CD4-positive, alpha-beta T cell treated with Interleukin-4 for 4 hours (primary cell): ENCODE measurements at regions not wholly inside any gene's neighbourhood (a gene's known extent, or its start where the extent isn't known, plus 50 kb on each side); places are given as distances from the start of the nearest gene placed in this dataset.
"Not testable (repeated sequence)": the region's sequence is repeated elsewhere in the genome, so short reads cannot be mapped to it uniquely, and the experiment has no call there.

ENCODE experiments used
- DNase-seq: peaks from one replicate; pipeline ENCODE4 v3.0.0-alpha.2; 2020

DNA sequence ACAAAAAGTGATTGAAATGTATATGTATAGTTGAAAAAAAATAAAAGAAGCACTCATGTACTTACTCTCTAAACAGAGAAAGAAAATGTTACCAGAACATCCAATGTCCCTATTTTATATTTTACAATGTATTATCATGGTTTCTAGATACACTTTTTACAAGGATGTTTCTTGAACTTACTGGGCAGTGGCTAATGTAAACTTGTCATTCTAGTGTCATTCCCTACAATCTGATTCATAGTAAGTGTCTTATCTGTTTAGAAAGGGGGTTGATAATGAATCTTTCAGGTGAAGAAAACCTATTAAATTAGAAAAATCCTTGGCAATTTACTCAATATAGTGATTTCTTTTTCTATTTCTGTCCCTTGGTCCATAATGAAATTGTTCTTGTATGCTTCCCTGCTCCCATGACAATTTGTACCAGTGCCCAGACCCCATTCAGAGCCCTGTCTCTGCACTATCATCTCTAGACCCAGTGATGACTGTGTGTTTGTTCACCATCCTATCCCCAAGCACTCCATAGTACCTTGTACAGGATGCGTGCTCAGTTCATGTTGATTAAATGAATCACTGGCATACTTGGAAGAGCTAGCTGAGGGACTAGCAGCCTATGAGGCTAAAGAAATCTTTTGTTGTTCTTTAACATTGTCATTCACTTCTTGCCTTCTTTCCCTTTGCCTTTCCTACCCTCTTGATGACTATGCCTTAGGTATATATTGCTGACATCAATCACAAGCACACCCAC is 101.2 kb downstream of the HMHB1 start:
- DNase-seq, result no peak

DNA sequence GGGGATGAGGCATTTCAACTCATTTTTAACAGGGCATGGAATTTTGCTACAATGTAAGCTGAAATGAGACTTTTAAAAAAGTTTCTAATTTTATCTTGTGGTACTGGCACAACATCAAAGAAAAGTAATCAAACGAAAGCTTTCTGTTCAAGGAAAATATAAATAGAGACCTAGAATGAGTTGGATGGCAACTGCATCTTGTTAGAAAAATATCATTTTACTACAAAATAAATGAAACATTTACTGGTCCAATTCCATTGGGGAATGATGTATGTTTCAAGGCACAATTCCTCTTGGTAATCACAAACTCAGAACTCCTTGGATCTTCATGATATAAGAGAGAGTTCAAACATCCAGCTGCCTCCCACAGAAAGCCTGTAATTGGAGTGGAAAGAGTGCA is 102.8 kb downstream of the HMHB1 start:
- DNase-seq, result no peak

DNA sequence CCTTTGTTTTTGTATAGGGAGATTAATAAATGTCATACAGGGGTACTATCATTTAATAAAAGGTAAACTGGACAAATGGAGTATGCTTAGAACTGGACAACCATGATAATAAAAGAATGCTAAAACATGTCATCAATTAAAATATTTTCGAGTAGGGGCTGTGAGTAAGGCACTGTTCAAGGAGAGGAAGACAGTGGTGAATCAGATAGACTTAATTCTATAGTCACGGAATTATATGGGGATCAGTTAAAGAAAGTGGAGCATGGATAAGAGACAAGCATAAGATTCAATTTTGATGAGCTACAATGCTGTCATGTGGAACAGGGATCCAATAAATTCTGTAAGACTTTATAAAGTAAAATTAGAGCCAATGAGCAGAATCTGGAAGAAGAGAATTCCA is 104.5 kb downstream of the HMHB1 start:
- DNase-seq, result no peak

DNA sequence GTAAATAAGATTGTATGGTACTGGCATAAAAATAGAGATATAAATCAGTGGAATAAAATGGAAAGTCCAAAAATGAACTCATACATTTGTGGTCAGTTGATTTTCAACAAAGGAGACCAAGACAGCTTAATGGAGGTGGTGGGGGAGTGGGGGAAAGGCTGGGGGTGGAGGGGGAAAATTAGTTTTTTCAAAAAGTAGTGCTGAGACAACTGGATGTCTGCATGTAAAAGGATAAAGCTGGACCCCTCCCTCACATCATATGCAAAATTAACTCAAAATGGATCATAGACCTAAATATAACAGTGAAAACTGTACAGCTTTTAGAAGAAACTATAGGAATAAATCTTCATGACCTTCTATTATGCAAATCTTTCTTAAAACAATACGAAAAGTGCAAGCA is 107.0 kb downstream of the HMHB1 start:
- DNase-seq, result no peak

DNA sequence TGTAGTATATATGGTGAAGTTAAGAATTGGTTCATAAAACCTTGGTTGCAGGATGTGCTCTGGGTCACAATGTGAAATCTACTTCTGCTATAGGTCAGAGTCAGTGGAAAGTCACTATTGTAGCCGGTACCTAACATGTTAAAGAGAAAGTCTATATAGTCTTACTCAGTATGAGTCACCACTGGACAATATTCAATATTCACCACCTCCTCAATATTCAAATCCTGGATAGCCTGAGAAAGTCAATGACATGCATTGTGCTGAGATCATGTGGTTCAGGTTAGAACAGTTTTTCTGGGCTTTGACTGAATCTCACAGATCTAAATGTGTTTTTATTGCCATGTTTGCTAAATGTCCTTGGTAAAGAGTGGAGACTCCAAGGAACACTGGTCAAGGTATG is 108.8 kb downstream of the HMHB1 start:
- no peak for DNase-seq

DNA sequence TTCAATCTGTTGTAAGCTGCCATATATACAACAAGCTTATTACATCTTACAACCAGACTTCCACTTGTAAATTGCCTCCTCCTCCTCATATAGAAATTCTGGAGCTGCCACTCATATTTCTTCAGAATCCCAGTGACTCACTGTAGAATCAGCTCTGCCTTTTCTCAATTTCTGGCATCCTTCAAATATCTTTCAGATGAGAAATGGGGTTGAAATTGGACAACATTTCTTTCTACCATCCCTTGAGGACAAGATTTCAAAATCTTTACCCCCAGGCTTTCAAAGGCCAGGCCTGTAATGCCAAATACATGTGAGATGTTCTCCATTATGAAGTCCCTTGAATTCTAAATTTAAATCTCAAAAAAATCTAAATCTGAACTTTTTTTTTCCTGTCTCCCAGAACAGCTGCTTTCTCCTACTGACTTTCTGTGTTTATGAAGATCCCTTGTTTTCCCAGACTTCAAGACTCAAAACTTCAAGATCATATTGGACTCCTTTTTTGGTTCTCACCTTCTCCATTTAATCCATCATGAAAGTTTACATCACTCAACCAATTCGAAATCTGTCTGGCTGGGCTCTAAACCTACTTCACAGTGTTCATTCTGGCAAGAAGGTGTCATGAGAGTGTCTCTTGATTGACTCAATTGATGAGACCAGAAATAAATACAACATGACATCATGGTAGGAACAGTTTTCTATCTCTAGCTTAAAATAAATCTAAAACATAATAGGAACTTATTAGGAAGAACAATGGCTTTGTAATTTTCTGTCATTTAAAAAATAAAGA is 109.8 kb downstream of the HMHB1 start:
- no peak for DNase-seq

DNA sequence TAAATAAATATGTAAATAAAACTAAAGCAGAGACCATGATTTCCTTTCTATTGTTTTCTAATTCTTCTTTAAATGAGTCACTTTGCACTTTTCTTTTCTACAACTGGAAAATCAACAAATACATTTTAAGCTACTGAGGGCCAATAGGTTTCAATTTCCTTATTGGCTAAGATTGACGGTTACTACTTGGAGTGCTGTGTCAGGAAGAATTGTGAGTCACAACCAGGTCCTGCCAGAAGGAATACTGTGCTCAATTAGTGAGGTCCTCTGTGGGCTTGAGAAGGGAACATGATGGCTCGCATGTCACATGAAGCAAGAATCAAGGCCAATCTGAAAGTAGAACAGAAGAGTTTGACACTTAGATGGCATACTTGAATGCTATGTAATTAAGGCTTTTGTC is 110.8 kb downstream of the HMHB1 start:
- DNase-seq, result no peak

DNA sequence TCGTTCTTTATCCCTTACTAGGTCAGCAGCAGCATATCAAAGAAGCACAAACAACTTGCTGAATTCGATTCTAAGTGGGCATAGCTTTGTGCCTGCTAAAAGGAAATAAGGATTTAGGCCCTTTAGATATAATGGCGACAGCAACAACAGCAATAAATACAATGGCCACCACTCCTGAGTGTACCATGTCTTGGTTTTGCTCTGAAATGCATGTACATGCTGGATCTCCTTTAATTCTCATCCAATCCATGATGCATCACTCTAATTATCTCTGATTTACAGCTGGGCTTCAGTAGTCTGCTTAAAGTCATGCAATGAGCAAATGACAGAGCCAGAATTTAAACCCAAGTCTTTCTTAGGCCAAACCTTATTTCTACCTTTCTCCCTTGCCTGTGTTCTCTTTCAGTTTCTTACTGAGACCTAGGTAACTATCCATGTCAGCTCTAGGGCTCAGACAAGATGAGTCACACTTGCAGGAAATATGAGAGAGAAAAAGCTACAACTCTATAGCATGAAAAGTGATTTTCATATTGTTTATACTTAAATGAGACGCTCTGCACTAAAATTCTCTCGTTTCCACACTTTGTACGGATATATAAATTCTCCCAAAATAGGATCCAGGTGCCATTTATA is 111.8 kb downstream of the HMHB1 start:
- no peak for DNase-seq

DNA sequence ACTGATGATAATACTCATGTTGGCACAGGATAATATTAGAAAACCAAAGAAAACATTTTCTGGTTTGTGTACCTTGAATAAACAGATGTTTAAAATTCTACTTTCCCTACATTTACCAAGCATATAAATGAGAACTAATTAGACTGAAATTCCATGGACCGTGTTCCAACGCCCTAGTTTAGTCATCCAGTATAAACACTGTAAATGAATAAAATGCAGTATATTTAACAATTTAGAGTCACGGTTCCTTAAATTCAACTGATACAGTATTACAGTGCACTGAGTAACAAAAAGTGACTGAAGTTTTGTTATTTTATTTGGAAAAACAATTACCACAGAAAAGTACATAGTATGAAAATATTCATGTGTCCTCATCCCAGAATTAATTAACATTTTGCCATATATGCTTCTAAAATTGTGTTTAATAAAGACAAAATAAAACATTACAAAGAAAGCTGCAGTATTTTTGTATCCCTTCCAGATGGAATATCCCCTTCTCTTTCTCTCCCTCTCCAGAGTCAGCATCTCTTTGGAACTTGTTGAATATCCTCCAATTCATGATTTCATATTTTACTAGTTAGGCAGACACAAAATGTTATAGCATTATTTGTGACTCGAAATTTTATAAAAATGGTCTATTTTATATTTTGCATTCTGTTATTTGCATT is 112.5 kb downstream of the HMHB1 start:
- no peak for DNase-seq

DNA sequence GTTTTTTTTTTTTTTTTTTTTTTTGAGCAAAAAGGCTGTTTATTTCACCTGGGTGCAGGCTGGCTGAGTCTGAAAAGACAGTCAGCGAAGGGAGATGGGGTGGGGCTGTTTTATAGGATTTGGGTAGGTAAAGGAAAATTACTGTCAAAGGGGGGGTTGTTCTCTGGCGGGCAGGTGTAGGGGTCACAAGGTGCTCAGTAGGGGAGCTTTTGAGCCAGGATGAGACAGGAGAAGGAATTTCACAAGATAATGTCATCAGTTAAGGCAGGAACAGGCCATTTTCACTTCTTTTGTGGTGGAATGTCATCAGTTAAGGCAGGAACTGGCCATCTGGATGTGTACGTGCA is 113.0 kb downstream of the HMHB1 start:
- DNase-seq, result not testable (repeated sequence)

DNA sequence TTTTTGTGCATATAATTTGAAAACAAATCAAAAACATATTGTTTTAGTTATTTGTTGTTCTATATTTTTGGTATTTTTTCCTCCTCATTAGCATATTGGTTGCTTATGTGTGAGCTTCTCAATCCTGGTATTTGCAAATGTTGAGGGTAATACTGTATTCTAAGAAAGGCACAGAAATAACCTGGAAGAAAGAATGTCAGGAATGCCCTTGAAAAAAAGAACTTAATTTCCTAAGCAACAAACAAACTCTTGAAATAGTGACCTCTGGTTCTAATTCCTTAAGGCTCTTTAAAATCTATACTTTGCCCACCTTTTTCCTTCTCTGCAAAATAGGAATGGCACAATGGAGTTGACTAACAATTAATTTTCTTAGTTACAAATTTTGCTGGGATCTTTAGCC is 117.5 kb downstream of the HMHB1 start:
- DNase-seq, result no peak

DNA sequence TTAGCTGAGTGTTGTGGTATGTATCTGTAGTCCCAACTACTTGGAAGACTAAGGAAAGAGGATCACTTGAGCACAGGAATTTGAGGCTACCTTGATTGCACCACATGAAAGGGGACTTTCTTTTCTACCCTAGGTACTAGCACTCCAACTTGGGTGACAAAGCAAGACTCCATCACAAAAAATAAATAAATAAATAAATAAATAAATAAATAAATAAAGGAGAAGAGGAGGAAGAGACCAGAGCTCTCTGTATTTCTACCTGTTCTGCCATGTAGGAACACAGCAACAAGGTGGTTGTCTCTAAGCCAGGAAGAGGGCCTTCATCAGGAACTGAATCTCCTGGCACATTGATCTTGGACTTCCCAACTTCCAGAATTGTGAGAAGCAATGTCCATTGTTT is 118.6 kb downstream of the HMHB1 start:
- no peak for DNase-seq

DNA sequence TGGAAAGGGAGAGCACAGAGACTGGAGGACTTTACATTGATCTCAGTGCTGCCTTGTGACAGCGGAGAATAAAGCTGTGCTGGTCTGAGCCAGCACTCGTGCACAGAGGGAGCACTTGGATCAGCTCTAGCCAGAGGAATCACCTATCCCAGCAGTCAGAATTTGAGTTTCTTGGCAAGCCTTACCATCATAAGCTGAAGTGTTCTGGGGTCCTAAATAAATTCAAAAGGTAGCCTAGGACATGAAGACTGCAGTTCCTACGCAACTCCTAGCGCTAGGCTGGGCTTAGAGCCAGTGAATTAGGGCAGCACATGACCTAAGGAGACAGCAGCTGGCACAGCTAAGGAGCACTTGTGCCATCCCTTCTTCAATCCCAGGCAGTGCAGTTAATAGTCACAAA is 119.5 kb downstream of the HMHB1 start:
- DNase-seq, result no peak

DNA sequence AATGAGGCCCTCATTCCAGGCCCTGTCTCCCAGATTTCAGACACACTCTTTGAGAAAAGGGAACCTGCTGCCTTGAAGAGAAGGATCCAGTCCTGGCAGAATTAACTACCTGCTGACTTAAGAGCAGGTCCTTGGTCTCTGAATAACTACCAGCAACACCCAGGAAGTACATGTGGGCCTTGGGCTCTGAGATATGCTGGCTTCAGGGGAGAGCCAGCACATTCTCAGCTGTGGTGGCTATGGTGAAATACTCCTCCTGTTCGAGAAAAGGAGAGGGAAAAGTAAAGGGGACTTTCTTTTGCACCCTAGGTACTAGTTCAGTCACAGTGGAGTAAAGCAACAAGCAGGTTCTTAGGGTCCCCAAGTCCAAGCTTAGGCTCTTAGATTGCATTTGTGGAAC is 120.0 kb downstream of the HMHB1 start:
- no peak for DNase-seq

DNA sequence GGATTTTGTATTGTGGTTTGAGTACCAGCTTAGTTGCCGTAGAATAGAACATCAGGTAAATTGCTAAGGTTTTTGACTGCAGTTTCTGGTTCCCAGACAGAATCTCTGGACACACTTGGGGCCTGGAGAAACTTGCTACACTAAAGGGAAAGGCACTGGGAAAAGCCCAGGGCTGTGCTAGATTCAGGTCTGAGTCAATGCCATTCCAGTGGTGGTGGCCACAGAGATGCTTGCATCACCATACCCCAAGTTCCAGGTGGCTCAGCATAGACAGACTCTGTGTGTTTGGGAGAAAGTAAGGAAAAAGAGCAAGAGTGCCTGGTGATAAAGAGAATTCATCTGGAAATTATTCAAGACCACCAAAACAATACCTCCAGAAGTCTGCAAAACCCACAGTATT is 120.6 kb downstream of the HMHB1 start:
- no peak for DNase-seq

DNA sequence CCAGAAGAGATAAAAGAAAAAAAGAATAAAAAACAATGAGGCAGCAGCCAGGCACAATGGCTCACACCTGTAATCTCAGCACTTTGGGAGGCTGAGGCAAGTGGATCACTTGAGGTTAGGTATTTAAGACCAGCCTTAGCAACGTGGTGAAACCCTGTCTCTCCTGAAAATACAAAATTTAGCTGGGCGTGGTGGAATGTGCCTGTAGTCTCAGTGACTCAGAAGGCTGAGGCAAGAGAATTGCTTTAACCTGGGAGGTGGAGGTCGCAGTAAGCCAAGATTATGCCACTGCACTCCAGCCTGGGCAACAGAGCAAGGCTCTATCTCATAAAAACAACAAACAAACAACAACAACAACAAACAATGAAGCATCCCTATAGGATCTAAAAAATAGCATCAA is 121.5 kb downstream of the HMHB1 start:
- DNase-seq, result no peak

DNA sequence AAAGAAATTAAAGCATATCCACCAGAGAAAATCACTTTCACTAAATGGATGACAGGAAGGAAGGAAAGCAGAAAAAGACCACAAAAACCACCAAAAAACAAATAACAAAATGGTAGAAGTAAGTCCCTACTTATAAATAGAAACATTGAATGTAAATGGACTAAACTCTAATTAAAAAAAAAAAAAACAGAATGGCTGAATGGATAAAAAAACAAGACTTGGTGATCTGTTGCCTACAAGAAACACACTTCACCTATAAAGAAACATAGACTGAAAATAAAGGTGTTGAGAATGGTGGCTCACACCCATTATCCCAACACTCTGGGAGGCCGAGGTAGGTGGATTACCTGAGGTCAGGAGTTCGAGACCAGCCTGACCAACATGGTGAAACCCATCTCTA is 122.9 kb downstream of the HMHB1 start:
- no peak for DNase-seq

DNA sequence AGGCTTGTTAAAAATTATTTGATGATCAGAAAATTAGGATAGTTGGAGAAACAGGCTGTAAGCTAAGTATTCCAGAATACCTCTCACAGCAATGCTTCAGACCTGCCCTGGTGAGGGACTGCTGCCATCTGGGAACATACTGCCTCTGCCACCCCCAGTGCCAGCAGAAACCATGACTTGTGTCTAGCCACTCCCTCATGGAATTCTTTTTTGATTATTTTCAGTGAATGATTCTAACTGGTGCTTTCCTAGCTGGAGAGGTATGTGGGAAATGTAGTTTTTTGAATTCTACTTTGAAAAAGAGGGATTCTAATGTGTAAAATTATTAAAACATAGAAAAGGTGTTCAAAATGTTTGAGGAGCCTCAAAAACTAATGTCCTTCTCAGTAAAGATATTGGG is 126.3 kb downstream of the HMHB1 start:
- DNase-seq, result no peak

DNA sequence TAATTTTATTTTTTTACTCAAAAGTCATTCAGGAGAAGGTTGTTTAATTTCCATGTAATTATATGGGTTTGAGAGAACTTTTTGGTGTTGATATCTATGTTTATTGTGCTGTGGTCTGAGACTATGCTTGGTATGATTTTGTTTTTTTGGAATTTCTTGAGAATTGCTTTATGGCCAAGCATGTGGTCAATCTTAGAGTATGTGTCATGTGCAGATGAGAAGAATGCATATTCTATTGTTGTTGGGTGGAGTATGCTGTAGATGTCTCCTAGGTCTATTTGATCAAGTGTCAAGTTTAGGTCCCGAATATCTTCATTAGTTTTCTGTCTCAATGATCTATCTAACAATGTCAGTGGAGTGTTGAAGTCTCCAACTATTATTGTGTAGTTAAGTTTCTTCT is 134.9 kb downstream of the HMHB1 start:
- no peak for DNase-seq

DNA sequence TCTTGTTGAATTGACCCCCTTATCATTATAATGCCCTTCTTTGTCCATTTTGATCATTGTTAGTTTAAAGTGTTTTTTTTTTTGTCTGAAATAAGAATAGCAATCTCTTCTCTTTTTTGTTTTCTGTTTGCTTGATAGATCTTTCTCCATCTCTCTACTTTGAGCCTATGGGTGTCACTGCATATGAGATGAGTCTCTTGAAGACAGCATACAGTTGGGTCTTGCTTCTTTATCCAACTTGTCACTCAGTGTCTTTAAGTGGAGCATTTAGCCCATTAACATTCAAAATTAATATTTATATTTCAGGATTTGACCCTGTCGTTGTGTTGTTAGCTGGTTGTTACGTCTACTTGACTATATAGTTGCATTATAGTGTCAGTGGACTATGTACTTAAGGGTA is 135.4 kb downstream of the HMHB1 start:
- no peak for DNase-seq

DNA sequence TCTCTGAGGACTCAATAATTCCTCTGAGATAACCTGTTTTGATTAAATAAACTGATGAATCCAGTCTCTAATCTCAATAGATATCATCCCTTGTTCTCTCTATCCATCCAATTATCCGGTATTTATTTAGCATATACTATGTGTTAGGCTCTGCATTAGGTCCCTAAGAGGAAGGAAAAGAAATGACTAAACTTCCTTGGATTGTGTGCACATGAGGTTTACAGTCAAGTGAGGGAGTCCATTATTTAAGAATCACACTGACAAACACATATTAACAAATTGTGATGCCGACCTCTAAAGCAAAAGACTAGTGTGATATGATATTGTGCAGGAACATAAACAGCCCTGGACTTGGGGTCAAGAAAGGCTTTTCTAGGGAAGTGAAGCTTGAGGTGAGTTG is 140.8 kb downstream of the HMHB1 start:
- DNase-seq, result no peak

DNA sequence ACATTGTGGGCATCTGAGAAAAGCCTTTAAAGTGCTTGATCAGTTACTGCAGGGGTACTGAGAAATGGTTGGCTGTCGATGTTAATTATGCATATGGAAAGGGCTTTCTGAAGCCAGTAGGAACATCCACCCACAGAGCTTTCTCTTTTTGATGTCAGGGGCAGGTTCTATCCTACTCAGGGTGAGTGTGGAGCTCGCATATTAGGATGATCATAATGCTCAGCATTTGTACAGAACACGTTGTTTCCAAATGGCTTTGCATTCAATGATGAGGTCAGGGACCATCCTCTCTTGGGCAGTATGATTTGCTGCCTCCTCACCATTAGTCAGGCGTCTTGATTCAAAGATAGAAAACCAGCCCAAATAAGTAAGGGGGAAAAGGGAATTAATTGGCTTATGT is 141.9 kb downstream of the HMHB1 start:
- no peak for DNase-seq

DNA sequence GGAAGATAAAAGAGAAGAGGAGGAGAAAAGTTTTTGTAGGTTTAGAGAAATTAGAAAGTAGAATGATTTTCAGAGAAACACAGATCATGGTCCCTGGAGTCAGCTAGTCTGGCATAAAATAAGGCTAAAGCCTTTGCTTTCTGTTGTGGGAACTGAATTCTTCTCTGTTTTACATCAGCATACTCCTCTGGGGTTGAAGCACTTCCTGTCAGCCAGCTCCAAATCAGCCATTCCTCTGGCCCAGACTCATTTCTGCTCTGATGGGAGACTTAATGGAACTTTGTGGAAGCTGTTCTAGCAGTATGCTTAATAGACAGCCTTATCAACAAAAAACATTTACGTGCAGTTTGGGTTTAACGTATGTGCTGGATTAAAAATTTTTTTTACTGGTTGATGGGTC is 143.2 kb downstream of the HMHB1 start:
- DNase-seq, result no peak

DNA sequence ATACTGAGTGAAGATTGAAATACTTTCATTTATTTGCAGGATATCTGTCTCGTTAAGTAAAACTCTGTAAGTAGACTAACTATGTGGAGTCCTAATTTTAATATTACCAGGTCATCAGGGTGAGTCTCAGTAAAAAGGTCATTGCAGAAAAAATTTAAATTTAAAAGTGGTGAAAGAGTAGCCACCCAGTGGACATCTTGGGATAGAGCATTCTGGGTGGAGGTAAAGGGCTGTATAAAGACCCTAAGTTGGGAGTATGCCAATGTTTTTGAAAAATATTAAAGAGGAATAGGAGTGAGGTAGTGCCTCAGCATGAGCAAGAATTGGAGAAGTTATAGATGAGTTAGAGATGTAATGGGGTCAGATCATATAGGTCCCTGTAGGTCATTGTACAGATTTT is 145.5 kb downstream of the HMHB1 start:
- DNase-seq, result no peak
